GM23338 (cell line): ENCODE measurements at regions not wholly inside any gene's neighbourhood (a gene's known extent, or its start where the extent isn't known, plus 50 kb on each side); places are given as distances from the start of the nearest gene placed in this dataset.

Experiments
- ATAC-seq: fragments of 200-7000 bp; cut with Tn5 transposase; 3 replicates; pipeline ENCODE4 v1.9.1; 2020
- DNase-seq: peaks from one replicate; pipeline ENCODE4 v3.0.0-alpha.2; 2015; ENCODE audit warnings: low spot score
- H2AFZ ChIP-seq: fragments of 200-600 bp; sonication (generic); 2 replicates; pipeline ENCODE4 v1.8.0; 2016; ENCODE audit warnings: antibody characterized with exemption, mild to moderate bottlenecking, moderate library complexity
- H3F3A ChIP-seq: fragments of 200-600 bp; sonication (generic); replicated peaks from 2 replicates; pipeline ENCODE4 v1.8.0; 2017; ENCODE audit warnings: antibody characterized with exemption, mixed run types, low read depth
- H3K27ac ChIP-seq: fragments of 200-600 bp; sonication (generic); 2 replicates; pipeline ENCODE4 v1.6.1; 2016; ENCODE audit warnings: low read depth
- H3K27me3 ChIP-seq: fragments of 200-600 bp; sonication (generic); 2 replicates; pipeline ENCODE4 v1.8.0; 2016; ENCODE audit warnings: mild to moderate bottlenecking, mixed run types, moderate library complexity; ENCODE audit not compliant: insufficient read depth
- H3K36me3 ChIP-seq: fragments of 200-600 bp; sonication (generic); 2 replicates; pipeline ENCODE4 v1.8.0; 2016; ENCODE audit warnings: mild to moderate bottlenecking; ENCODE audit not compliant: insufficient read depth
- H3K4me1 ChIP-seq: fragments of 200-600 bp; sonication (generic); 2 replicates; pipeline ENCODE4 v1.8.0; 2016; ENCODE audit warnings: mild to moderate bottlenecking, moderate library complexity; ENCODE audit not compliant: insufficient read depth
- H3K4me2 ChIP-seq: fragments of 200-600 bp; sonication (generic); 2 replicates; pipeline ENCODE4 v1.7.1; 2017; ENCODE audit warnings: mixed run types
- H3K4me3 ChIP-seq: fragments of 200-600 bp; sonication (generic); 2 replicates; pipeline ENCODE4 v1.6.1; 2016; ENCODE audit warnings: mixed run types
- H3K79me2 ChIP-seq: fragments of 200-600 bp; sonication (generic); replicated peaks from 2 replicates; pipeline ENCODE4 v1.8.0; 2017; ENCODE audit warnings: mild to moderate bottlenecking; ENCODE audit not compliant: insufficient read depth
- H3K9me2 ChIP-seq: fragments of 200-600 bp; sonication (generic); 2 replicates; pipeline ENCODE4 v1.8.0; 2017; ENCODE audit not compliant: insufficient read depth
- H4K20me1 ChIP-seq: fragments of 200-600 bp; sonication (generic); replicated peaks from 2 replicates; pipeline ENCODE4 v1.8.0; 2017; ENCODE audit warnings: mild to moderate bottlenecking; ENCODE audit not compliant: insufficient read depth
- H3K27ac Mint-ChIP-seq: 2 replicates; pipeline ENCODE4 v1.8.0; 2020; ENCODE audit warnings: inconsistent platforms, mild to moderate bottlenecking, moderate library complexity, mixed read lengths
- H3K27me3 Mint-ChIP-seq: 3 replicates; pipeline ENCODE4 v1.8.0; 2022; ENCODE audit warnings: low read depth, mild to moderate bottlenecking, moderate library complexity, mixed read lengths, inconsistent platforms; ENCODE audit not compliant: insufficient read depth, poor library complexity
- H3K36me3 Mint-ChIP-seq: 3 replicates; pipeline ENCODE4 v1.8.0; 2021; ENCODE audit warnings: low read depth, mild to moderate bottlenecking, inconsistent platforms, moderate library complexity, mixed read lengths
- H3K4me1 Mint-ChIP-seq: 3 replicates; pipeline ENCODE4 v1.8.0; 2020; ENCODE audit warnings: mild to moderate bottlenecking, inconsistent platforms, mixed read lengths
- H3K4me3 Mint-ChIP-seq: 3 replicates; pipeline ENCODE4 v1.8.0; 2021; ENCODE audit warnings: moderate library complexity, mild to moderate bottlenecking, inconsistent platforms, mixed read lengths
- H3K9me3 Mint-ChIP-seq: 3 replicates; pipeline ENCODE4 v1.8.0; 2020; ENCODE audit warnings: moderate library complexity, mild to moderate bottlenecking, inconsistent platforms, mixed read lengths
- CREB1 ChIP-seq: fragments of 250-450 bp; sonication (Bioruptor Pico); IDR thresholded peaks from 2 replicates; pipeline ENCODE4 v1.5.0; 2020; ENCODE audit warnings: low read depth, mild to moderate bottlenecking, moderate library complexity
- ETS1 ChIP-seq: IDR thresholded peaks from 2 replicates; pipeline ENCODE4 v1.6.1; 2016; ENCODE audit warnings: antibody characterized with exemption
- EZH2 ChIP-seq: fragments of 200-600 bp; sonication (generic); IDR thresholded peaks from one replicate; pipeline ENCODE4 v1.8.0; 2017; ENCODE audit warnings: antibody characterized with exemption, mild to moderate bottlenecking, low read depth; ENCODE audit not compliant: unreplicated experiment
- EZH2phosphoT487 ChIP-seq: fragments of 200-600 bp; sonication (generic); IDR thresholded peaks from one replicate; pipeline ENCODE4 v1.8.1; 2018; ENCODE audit warnings: antibody characterized with exemption; ENCODE audit not compliant: unreplicated experiment
- JUNB ChIP-seq: IDR thresholded peaks from one replicate; pipeline ENCODE4 v1.6.1; 2016; ENCODE audit warnings: antibody characterized with exemption; ENCODE audit not compliant: unreplicated experiment
- NANOG ChIP-seq: IDR thresholded peaks from 2 replicates; pipeline ENCODE4 v1.6.1; 2016; ENCODE audit warnings: antibody characterized with exemption, borderline replicate concordance
- POLR2AphosphoS5 ChIP-seq: IDR thresholded peaks from 2 replicates; pipeline ENCODE4 v1.6.1; 2016; ENCODE audit warnings: antibody characterized with exemption, low read depth
- REST ChIP-seq: IDR thresholded peaks from one replicate; pipeline ENCODE4 v1.6.1; 2018; ENCODE audit warnings: antibody characterized with exemption; ENCODE audit not compliant: unreplicated experiment
- STAT1 ChIP-seq: IDR thresholded peaks from one replicate; pipeline ENCODE4 v1.6.1; 2016; ENCODE audit warnings: antibody characterized with exemption; ENCODE audit not compliant: unreplicated experiment
- ZNF114 ChIP-seq: fragments of 250-450 bp; sonication (Bioruptor Pico); IDR thresholded peaks from 2 replicates; pipeline ENCODE4 v1.5.0; 2020; ENCODE audit warnings: mild to moderate bottlenecking, moderate library complexity
- ZNF331 ChIP-seq: fragments of 250-450 bp; sonication (Bioruptor Pico); IDR thresholded peaks from 2 replicates; pipeline ENCODE4 v1.5.0; 2020; ENCODE audit warnings: low read depth, mild to moderate bottlenecking, moderate library complexity
- ZNF462 ChIP-seq: fragments of 250-450 bp; sonication (Bioruptor Pico); IDR thresholded peaks from 2 replicates; pipeline ENCODE4 v1.5.0; 2020; ENCODE audit warnings: mild to moderate bottlenecking, moderate library complexity
- TF ChIP-seq, protein P1 (sequence below), 2 experiments: fragments of 200-600 bp in 1 of 2; sonication (generic) in 1 of 2; conservative IDR thresholded peaks; 2 replicates each; pipeline versions ENCODE4 v1.5.1 to v1.6.1; 2016 to 2017; ENCODE audit warnings: antibody characterized with exemption in 2 of 2, low read depth in 2 of 2, mild to moderate bottlenecking in 2 of 2, moderate library complexity in 1 of 2

DNA sequence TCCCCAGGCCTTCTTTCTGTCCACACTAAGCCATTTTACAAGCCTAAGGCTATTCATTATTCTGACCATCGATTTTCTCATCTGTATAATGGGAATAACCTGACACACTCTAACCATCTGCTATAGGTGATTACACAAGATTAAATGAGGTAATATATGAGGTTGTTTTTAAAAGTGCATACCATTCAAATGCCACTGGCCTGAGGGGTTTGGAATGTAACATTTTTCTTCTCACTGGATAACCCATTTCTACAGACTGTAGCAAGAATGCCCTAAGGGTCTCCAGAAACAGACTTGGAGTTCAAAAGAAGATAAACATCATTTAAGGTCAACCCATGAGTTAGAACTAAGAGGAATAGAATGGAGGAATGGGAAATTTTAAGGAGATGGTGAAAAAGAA lies 111.7 kb upstream of the SETBP1 start:
- H3K79me2 ChIP-seq: no peaks in the 10 kb centered on the region
- H3K4me1 ChIP-seq: peaks cover 16% of the 10 kb centered on the region
- no peaks in the 10 kb centered on the region for H3F3A ChIP-seq
- no peaks in the 10 kb centered on the region for H3K36me3 Mint-ChIP-seq
- H3K36me3 ChIP-seq: no peaks in the 10 kb centered on the region
- TF ChIP-seq ZNF331 (CRISPR knock-in tag): no peak
- no peak for TF ChIP-seq CREB1
- TF ChIP-seq EZH2phosphoT487: no peak
- no peak for TF ChIP-seq JUNB
- TF ChIP-seq EZH2: no peak
- TF ChIP-seq NANOG: no peak
- no peak for TF ChIP-seq STAT1
- TF ChIP-seq POLR2AphosphoS5: no peak
- TF ChIP-seq ZNF462 (CRISPR knock-in tag): no peak
- TF ChIP-seq ZNF114 (CRISPR knock-in tag): no peak
- TF ChIP-seq, protein P1, sequence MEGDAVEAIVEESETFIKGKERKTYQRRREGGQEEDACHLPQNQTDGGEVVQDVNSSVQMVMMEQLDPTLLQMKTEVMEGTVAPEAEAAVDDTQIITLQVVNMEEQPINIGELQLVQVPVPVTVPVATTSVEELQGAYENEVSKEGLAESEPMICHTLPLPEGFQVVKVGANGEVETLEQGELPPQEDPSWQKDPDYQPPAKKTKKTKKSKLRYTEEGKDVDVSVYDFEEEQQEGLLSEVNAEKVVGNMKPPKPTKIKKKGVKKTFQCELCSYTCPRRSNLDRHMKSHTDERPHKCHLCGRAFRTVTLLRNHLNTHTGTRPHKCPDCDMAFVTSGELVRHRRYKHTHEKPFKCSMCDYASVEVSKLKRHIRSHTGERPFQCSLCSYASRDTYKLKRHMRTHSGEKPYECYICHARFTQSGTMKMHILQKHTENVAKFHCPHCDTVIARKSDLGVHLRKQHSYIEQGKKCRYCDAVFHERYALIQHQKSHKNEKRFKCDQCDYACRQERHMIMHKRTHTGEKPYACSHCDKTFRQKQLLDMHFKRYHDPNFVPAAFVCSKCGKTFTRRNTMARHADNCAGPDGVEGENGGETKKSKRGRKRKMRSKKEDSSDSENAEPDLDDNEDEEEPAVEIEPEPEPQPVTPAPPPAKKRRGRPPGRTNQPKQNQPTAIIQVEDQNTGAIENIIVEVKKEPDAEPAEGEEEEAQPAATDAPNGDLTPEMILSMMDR (conservative IDR thresholded peaks at IDR 0.05; ENCODE audit: low read depth in 2 of 2): no peak
- no peak for TF ChIP-seq REST
- no peak for TF ChIP-seq ETS1
- peaks cover 4% of the 10 kb centered on the region; the same call in 1 of the 2 replicates for H3K27me3 ChIP-seq
- H2AFZ ChIP-seq: no peak overlapping the region
- H3K4me3 ChIP-seq: no peak overlapping the region
- H3K9me3 Mint-ChIP-seq: no peaks in the 10 kb centered on the region
- H3K27ac ChIP-seq: no peak overlapping the region
- peaks cover 26% of the 10 kb centered on the region for H3K4me1 Mint-ChIP-seq
- H4K20me1 ChIP-seq: no peaks in the 10 kb centered on the region
- DNase-seq (no peak), ATAC-seq (no peak)
- no peak overlapping the region for H3K27ac Mint-ChIP-seq
- H3K9me2 ChIP-seq: peaks cover 9% of the 10 kb centered on the region; the same call in 1 of the 2 replicates
- H3K27me3 Mint-ChIP-seq: no peaks in the 10 kb centered on the region
- no peak overlapping the region for H3K4me3 Mint-ChIP-seq
- H3K4me2 ChIP-seq: no peak overlapping the region; the same call in 1 of the 2 replicates
